ENCODE measurements at regions not wholly inside any gene's neighbourhood (a gene's known extent, or its start where the extent isn't known, plus 50 kb on each side); places are given as distances from the start of the nearest gene placed in this dataset.

DNA sequence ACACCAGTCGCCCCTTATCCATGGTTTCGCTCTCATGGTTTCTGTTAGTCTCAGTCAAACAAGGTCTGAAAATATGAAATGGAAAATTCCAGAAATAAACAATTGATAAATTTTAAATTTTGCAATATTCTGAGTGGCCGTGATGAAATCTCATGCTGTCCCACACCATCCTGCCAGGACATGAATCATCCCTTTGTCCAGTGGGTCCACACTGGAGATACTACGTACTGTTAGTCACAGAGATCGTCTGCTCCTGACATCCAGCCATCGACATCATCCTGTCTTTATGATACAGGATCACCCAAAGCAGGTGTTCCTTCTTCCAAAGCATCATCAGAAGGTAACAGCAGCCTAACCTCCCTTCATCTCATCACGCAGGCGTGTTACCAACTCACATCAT, 76.5 kb upstream of the MSX1 start:
- no peak for FAIRE-seq
- Histone ChIP-seq H3K27ac (ENCODE audit: extremely low read depth, low read depth, low read length) (no peak overlapping the region), H2AFZ (ENCODE audit: low read depth, low read length) (no peak overlapping the region), H3K27me3 (ENCODE audit: control insufficient read depth in 2 of 2, insufficient read depth in 2 of 2, low read length in 2 of 2) (peaks cover 6 to 31% of the 10 kb centered on the region in 2 experiments; a peak in 4 of 5 replicates), H3K36me3 (ENCODE audit: control insufficient read depth, insufficient read depth, low read length) (no peaks in the 10 kb centered on the region), H3K9me1 (ENCODE audit: control insufficient read depth, insufficient read depth, low read length) (no peaks in the 10 kb centered on the region), H3K9ac (ENCODE audit: insufficient read depth in 1 of 2, low read depth in 2 of 2, low read length in 2 of 2) (no peak overlapping the region), H3K79me2 (ENCODE audit: control insufficient read depth, insufficient read depth, low read length) (no peaks in the 10 kb centered on the region), H3K4me3 (no peak overlapping the region), H3K9me3 (replicated peaks; ENCODE audit: control insufficient read depth, insufficient read depth, low read depth, low read length) (no peaks in the 10 kb centered on the region), H4K20me1 (replicated peaks; ENCODE audit: control insufficient read depth, insufficient read depth, low read length) (no peaks in the 10 kb centered on the region; the same call in 1 of the 2 replicates), H3K4me2 (ENCODE audit: insufficient read depth, low read length) (no peak overlapping the region), H3K4me1 (replicated peaks in 1 of 2; ENCODE audit: control insufficient read depth in 2 of 2, insufficient read depth in 2 of 2, low read length in 2 of 2) (no peaks in the 10 kb centered on the region; a peak in 1 of 5 replicates)
- TF ChIP-seq SMARCA5 (IDR thresholded peaks at IDR 0.05) (no peak), TRIM28 (IDR thresholded peaks at IDR 0.05) (no peak), EWSR1 (IDR thresholded peaks at IDR 0.05; ENCODE audit: borderline replicate concordance, low read depth, partially characterized antibody) (no peak), BCOR (IDR thresholded peaks at IDR 0.05) (no peak), MTA3 (IDR thresholded peaks at IDR 0.05; ENCODE audit: borderline replicate concordance) (no peak), NCOA1 (IDR thresholded peaks at IDR 0.05; ENCODE audit: low read depth) (no peak), PHB (CRISPR knock-in tag; IDR thresholded peaks at IDR 0.05) (no peak), RBBP5 (IDR thresholded peaks at IDR 0.05; ENCODE audit: borderline replicate concordance, insufficient read depth, low read length, poor library complexity, severe bottlenecking) (no peak), SMAD1 (IDR thresholded peaks at IDR 0.05; ENCODE audit: low read depth, low read length, partially characterized antibody) (no peak)
- TF ChIP-seq, protein P1, sequence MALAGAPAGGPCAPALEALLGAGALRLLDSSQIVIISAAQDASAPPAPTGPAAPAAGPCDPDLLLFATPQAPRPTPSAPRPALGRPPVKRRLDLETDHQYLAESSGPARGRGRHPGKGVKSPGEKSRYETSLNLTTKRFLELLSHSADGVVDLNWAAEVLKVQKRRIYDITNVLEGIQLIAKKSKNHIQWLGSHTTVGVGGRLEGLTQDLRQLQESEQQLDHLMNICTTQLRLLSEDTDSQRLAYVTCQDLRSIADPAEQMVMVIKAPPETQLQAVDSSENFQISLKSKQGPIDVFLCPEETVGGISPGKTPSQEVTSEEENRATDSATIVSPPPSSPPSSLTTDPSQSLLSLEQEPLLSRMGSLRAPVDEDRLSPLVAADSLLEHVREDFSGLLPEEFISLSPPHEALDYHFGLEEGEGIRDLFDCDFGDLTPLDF (CRISPR knock-in tag; IDR thresholded peaks at IDR 0.05), result no peak
- TF ChIP-seq, protein P2, sequence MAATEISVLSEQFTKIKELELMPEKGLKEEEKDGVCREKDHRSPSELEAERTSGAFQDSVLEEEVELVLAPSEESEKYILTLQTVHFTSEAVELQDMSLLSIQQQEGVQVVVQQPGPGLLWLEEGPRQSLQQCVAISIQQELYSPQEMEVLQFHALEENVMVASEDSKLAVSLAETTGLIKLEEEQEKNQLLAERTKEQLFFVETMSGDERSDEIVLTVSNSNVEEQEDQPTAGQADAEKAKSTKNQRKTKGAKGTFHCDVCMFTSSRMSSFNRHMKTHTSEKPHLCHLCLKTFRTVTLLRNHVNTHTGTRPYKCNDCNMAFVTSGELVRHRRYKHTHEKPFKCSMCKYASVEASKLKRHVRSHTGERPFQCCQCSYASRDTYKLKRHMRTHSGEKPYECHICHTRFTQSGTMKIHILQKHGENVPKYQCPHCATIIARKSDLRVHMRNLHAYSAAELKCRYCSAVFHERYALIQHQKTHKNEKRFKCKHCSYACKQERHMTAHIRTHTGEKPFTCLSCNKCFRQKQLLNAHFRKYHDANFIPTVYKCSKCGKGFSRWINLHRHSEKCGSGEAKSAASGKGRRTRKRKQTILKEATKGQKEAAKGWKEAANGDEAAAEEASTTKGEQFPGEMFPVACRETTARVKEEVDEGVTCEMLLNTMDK (IDR thresholded peaks at IDR 0.05; ENCODE audit: borderline replicate concordance, insufficient read depth, low read depth, low read length, poor library complexity, severe bottlenecking), result no peak
- TF ChIP-seq, protein P3, sequence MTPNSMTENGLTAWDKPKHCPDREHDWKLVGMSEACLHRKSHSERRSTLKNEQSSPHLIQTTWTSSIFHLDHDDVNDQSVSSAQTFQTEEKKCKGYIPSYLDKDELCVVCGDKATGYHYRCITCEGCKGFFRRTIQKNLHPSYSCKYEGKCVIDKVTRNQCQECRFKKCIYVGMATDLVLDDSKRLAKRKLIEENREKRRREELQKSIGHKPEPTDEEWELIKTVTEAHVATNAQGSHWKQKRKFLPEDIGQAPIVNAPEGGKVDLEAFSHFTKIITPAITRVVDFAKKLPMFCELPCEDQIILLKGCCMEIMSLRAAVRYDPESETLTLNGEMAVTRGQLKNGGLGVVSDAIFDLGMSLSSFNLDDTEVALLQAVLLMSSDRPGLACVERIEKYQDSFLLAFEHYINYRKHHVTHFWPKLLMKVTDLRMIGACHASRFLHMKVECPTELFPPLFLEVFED (CRISPR knock-in tag; conservative IDR thresholded peaks at IDR 0.05), result no peak
- TF ChIP-seq, protein P4, sequence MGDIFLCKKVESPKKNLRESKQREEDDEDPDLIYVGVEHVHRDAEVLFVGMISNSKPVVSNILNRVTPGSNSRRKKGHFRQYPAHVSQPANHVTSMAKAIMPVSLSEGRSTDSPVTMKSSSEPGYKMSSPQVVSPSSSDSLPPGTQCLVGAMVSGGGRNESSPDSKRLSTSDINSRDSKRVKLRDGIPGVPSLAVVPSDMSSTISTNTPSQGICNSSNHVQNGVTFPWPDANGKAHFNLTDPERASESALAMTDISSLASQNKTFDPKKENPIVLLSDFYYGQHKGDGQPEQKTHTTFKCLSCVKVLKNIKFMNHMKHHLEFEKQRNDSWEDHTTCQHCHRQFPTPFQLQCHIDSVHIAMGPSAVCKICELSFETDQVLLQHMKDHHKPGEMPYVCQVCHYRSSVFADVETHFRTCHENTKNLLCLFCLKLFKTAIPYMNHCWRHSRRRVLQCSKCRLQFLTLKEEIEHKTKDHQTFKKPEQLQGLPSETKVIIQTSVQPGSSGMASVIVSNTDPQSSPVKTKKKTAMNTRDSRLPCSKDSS (IDR thresholded peaks at IDR 0.05; ENCODE audit: low read depth, partially characterized antibody), result no peak
- no TSS peak for BruUV-seq (replicated peaks)
- intact Hi-C loops (cut with micrococcal nuclease), result no loop called here
- no peak for DNase-seq (ENCODE audit: extremely low read depth in 1 of 4, low spot score in 3 of 4)
- ChIA-PET CTCF (ENCODE audit: low intra/inter-chr PET ratio) (no interaction called here), POLR2A (no interaction called here)
- in situ Hi-C loops (cut with MboI), result no loop called here
- 8% methylated on average over 8 of the region's 8 CpGs for WGBS (ENCODE audit: insufficient coverage, low coverage, missing lambda C conversion rate)
- ATAC-seq, result no peak

Measured in K562 (cell line).